ENCODE measurements at regions not wholly inside any gene's neighbourhood (a gene's known extent, or its start where the extent isn't known, plus 50 kb on each side); places are given as distances from the start of the nearest gene placed in this dataset.
"Not testable (repeated sequence)": the region's sequence is repeated elsewhere in the genome, so short reads cannot be mapped to it uniquely, and the experiment has no call there.

- DNase-seq = no peak
These were observed 820.5 kb downstream of the NR2F1-AS1 start for GRCh38 chr5:92760550-92760949.

DNA sequence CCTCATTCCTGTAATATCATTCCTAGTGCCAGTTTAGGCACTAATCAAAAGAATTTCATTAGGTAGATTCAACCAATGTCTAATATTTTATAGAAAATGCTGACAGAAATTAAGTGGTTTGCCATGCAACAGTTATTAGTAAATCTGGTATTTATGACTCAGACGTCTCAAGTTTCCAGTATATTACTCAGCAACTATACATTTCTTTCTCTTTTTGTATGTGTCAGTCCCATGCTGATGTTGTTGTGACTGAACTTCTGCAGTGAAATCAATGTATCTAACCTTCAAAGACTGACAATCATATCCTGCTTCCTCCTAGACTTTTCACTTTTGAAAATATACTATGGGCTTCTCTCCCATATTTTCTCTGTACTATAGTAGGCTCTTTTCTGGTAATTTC, 822.5 kb downstream of the NR2F1-AS1 start:
- DNase-seq = no peak

DNA sequence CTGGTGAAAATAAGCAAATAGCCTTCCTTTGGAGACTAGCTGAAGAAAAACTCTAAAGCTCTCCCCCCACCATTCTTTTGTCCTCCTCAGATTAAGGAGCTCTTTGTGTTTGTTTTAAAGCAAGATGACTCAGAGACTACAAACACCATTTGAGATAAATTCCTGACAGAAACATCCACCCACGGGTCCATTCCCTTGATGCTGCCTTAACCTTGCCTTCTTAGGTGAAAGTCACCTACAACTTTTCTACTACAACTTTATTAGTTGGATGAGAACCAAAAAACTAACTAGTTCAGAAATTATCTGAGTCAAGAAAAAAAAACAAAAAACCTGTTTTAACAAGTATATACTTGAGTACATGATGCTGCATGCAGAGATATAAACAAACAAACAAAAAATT, 831.1 kb downstream of the NR2F1-AS1 start:
- no peak for DNase-seq

DNA sequence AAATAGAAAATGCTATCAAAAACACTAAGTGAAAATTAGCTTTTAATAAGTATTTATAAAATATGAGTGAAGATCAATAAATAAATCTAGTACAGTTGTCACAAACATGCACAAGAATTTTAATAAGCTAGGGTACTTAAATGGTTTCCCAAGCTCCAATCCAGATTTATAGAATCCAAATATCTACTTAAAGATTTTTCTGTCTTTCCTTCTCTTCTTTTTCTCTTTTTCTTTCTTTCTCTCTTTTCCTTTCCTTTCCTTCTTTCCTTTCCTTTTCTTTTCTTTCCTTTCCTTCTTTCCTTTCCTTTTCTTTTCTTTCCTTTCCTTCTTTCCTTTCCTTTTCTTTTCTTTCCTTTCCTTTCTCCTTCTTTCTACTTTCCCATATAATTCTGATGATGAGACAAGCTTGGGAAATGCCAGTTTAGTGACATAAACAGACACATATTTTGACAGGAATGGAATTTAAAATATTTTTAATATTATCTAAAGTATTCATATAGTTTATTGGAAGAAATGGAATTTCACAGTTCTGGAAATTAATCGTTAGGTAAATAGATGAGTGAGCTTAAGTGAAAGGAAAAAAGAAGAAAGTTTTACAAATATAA, 832.8 kb downstream of the NR2F1-AS1 start:
- DNase-seq = no peak

DNA sequence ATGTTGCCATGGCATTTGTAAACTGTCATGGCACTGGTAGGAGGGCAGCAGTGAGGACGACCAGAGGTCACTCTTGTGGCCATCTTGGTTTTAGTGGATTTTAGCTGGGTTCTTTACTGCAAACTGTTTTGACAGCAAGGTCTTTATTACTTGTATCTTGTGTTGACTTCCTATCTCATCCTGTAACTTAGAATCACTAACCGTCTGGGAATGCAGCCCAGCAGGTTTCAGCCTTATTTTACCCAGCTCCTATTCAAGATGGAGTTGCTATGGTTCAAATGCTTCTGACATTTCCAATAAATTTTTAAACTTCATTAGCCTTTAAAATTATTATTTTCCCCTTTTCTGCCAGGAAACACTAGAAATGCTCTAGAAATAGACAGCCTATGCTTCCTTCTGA, 839.1 kb downstream of the NR2F1-AS1 start:
- no peak for DNase-seq

DNA sequence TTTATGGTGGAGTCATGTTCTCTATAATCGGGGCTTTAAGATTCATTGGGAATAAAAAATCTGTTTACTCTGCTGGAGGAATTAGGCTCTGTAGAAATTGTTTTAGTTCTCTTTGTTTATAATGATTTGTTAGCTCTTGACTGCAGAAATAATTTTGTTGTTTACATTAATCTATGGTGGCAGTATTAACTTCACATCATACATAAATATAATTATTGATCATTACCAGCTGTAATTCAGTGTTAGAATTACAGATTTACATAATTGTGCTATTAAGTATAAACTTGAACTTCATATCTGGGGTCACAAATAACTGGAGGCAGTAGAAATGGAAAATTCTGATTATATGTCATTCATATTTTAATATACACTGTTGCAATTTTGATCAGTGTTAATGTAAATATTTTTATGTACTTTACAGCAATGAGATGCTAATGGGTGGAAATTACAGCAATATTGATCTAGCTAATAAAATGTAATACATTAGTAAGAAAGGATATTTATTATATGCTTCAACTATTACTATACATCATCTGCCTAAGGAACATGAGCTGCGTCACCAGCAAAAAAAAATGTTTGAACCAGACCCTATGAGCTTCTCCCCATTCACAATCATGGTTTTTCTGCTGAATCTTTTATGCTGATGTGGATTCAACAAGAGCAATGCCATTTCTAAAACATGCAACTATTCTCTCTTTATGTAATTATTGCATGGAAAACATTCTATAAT, 846.6 kb downstream of the NR2F1-AS1 start:
- DNase-seq = no peak

DNA sequence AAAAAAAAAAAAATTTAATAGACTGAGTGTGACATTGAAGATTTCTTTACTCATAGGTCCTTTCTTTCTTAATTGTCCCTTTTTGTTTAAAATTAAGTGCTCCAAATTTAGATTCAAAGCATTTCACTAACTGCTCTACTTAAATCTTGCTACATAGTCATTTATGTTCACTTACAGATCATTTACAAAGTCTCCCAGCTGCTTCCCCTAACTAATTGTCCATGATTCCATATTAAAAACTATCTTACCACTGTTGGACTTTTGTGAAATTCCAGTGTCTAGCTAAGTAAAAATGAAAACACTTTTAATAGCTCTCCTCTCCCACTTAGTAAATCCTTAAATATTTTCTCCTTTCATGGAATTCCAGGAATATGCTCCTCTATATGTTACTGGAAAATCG, 850.5 kb downstream of the NR2F1-AS1 start:
- DNase-seq = no peak

GRCh38 chr5:92729088-92729487, 851.9 kb downstream of the NR2F1-AS1 start:
- DNase-seq = no peak

GRCh38 chr5:92715946-92716520, 865.0 kb downstream of the NR2F1-AS1 start:
- no peak for DNase-seq

GRCh38 chr5:92713826-92714225, 867.2 kb downstream of the NR2F1-AS1 start:
- no peak for DNase-seq

DNA sequence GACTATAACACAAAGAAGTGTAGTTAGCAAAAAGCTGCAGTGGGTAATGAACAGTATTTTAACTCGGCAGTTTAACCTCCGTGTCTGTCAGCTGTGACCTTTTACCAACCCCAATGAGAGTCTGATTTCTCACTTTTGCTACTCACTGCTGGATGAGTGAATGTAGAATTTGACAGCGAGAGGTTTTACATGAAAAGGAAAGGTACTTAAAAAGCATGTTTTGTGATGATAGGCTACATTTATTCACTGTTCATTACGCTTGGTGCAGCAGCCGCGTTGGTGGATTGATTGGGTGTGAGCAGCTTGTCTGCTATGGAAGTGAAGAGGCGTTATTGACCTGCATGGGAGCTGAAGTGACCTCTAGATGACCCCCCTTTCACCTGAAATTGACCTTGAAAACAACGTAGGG, 867.7 kb downstream of the NR2F1-AS1 start:
- DNase-seq = no peak

GRCh38 chr5:92711956-92712355, 869.1 kb downstream of the NR2F1-AS1 start:
- DNase-seq = no peak

DNA sequence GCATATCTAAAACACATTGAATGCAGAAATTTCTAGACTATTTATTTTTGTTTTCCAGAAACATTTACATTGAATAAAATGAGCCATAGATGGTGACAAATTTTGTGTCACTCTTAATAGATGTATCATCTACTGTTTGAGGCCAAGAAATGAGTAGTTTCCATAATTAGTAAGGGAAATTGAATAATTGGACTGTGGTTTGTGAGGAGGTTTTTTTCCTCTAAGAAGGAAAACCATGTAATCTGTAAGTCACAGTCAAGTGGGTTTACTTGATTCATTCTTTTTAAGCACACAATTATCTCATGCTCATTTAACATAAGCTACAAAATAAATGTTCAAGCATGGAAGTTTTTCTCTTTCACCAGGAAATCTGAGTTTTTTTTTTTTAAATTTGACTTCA, 876.4 kb downstream of the NR2F1-AS1 start:
- no peak for DNase-seq

DNA sequence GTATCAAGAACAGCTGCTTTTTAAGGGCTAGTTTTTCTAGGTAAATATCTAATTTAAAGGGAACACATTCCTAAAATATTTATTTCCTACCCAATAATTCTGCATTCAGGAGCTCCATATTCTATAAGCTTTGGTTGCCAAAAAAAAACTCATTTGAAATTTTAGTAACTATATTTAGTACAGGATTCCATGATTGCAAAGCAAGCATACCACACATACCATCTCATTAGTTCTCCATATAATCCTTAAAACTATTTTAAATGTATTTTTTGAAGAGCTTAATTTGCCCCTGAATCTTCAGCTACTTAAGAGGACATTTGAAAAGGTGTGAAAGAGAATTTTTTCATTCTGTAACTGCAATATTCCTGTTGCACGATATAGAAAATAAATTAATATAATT, 877.0 kb downstream of the NR2F1-AS1 start:
- no peak for DNase-seq

GRCh38 chr5:92695123-92696003, 885.7 kb downstream of the NR2F1-AS1 start:
- no peak for DNase-seq

GRCh38 chr5:92694067-92694466, 887.0 kb downstream of the NR2F1-AS1 start:
- DNase-seq = no peak

DNA sequence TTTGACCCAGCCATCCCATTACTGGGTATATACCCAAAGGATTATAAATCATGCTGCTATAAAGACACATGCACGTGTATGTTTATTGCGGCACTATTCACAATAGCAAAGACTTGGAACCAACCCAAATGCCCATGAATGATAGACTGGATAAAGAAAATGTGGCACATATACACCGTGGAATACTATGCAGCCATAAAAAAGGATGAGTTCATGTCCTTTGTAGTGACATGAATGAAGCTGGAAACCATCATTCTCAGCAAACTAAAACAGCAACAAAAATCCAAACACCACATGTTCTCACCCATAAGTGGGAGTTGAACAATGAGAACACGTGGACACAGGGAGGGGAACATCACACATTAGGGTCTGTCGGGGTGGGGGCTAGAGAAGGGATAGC, 889.1 kb downstream of the NR2F1-AS1 start:
- not testable (repeated sequence) for DNase-seq

GRCh38 chr5:92687821-92688722, 892.9 kb downstream of the NR2F1-AS1 start:
- no peak for DNase-seq

DNA sequence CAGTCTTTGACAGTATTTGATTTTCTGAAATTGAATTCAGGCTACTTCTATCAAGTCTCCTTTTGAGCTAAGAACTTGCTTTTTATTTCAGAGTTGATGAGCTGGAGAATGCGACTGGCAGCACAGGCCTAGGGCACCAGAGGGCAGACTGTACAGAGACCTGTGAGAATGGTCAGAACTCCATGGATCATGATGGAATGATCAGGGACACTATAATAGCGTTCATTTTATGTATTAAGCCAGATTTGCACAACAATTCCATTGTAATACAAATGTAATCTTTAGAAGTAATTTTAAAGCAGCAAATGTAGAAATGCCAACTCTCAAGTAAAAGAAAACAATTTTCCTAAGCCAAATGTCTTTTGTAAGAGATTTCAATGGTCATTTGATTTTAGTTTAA, 902.4 kb downstream of the NR2F1-AS1 start:
- no peak for DNase-seq

DNA sequence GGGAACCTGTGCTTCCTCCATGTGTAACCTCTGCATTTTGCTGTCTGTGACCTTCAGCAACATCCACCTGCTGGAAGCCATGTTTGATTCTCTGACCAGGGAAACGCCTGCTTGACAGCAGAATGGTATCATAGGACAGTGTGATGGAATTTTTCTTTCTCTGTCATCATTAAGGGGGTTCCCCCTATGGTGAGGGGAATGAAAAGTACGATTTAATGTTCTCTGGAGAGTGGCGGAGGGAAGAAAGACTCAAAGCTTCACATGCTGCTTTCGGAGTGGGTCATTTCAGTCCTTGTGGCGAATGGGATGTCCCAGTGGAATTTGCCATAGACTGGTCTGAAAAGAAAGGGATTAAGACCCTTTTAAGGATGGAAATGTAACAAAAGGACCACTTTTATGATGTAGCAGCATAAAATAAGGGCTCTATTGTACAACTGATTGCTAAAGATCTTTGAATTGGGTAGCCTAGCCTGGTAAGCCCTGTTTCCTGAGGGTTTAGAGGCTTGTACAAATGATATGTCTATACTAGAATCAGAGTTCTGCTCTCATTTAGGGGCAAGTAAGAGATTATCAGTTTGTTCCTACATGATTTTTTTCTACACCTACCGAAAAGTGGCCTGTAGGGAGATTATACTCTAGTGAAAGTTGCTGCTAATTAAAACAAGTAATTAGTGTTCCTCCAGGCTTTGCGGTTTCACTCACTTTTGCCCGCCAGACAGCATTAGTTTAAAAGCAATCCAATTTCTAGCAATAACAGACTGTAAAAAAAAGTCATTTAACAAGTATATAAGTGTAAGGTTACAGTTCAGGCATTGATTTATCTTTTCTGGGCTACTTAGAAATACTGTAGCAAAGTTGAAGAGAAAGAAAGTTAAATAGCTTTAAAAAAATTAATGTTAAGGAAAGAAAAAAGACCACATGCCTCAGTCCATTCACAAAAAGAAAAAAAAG, 904.5 kb downstream of the NR2F1-AS1 start:
- no peak for DNase-seq

DNA sequence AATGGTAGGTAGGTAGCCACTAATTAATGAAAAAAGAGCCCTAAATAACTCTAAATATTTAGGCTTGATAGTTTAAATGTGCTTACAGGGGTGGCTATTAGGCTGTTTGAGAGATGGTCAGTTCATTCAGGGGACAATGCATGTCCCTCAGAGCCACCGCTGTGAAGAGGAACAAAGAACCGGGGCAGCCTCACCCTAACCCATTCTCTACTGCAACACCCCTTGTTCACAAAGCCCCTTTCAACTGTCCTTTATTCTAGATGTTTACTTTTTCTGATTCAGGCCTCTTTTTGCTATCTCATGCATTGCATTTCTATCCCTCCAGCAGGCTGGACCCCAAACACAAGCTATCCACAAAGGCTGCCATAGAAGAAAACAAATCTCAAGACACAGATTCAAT, 906.7 kb downstream of the NR2F1-AS1 start:
- no peak for DNase-seq
